ENCODE measurements at regions not wholly inside any gene's neighbourhood (a gene's known extent, or its start where the extent isn't known, plus 50 kb on each side); places are given as distances from the start of the nearest gene placed in this dataset.

GRCh38 chrX:149313871-149314371 is 191.2 kb downstream of the IDS start:
- TF ChIP-seq, protein P1, sequence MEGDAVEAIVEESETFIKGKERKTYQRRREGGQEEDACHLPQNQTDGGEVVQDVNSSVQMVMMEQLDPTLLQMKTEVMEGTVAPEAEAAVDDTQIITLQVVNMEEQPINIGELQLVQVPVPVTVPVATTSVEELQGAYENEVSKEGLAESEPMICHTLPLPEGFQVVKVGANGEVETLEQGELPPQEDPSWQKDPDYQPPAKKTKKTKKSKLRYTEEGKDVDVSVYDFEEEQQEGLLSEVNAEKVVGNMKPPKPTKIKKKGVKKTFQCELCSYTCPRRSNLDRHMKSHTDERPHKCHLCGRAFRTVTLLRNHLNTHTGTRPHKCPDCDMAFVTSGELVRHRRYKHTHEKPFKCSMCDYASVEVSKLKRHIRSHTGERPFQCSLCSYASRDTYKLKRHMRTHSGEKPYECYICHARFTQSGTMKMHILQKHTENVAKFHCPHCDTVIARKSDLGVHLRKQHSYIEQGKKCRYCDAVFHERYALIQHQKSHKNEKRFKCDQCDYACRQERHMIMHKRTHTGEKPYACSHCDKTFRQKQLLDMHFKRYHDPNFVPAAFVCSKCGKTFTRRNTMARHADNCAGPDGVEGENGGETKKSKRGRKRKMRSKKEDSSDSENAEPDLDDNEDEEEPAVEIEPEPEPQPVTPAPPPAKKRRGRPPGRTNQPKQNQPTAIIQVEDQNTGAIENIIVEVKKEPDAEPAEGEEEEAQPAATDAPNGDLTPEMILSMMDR (IDR thresholded peaks at IDR 0.05): no peak
- no peak for TF ChIP-seq POLR2A (IDR thresholded peaks at IDR 0.05)

Measured in esophagus squamous epithelium (tissue), 4 donors.